Heart right ventricle (tissue), 16 donors: ENCODE measurements at regions not wholly inside any gene's neighbourhood (a gene's known extent, or its start where the extent isn't known, plus 50 kb on each side); places are given as distances from the start of the nearest gene placed in this dataset.

Experiments used
- ATAC-seq, 8 donors: fragments of 200-7000 bp; cut with Tn5 transposase; one replicate each; pipeline ENCODE4 v1.9.1; 2020; ENCODE audit warnings: mild to moderate bottlenecking in 8 of 8, moderate library complexity in 8 of 8, moderate number of reproducible peaks in 1 of 8
- DNase-seq, 2 donors: peaks; one replicate each; pipeline ENCODE4 v3.0.0-alpha.2; 2020
- H3K27ac ChIP-seq, 10 donors: fragments of 200-600 bp; sonication (generic) in 2 of 10; one replicate each; pipeline versions ENCODE4 v1.5.0 to v1.8.0; 2020 to 2022; ENCODE audit warnings: mild to moderate bottlenecking in 3 of 10
- H3K27me3 ChIP-seq, 7 donors: fragments of 200-600 bp; one replicate each; pipeline ENCODE4 v1.8.0; 2021 to 2022; ENCODE audit warnings: mild to moderate bottlenecking in 2 of 7
- H3K36me3 ChIP-seq, 9 donors: fragments of 200-600 bp; sonication (generic) in 1 of 9; one replicate each; pipeline versions ENCODE4 v1.5.0 to v1.8.0; 2020 to 2022; ENCODE audit warnings: mild to moderate bottlenecking in 2 of 9
- H3K4me1 ChIP-seq, 9 donors: fragments of 200-600 bp; sonication (generic) in 1 of 9; one replicate each; pipeline versions ENCODE4 v1.5.0 to v1.8.0; 2020 to 2022; ENCODE audit warnings: mild to moderate bottlenecking in 4 of 9
- H3K4me3 ChIP-seq, 10 donors: fragments of 200-600 bp; sonication (generic) in 2 of 10; one replicate each; pipeline versions ENCODE4 v1.5.0 to v1.8.0; 2020 to 2022; ENCODE audit warnings: mild to moderate bottlenecking in 7 of 10, moderate library complexity in 2 of 10
- H3K9me3 ChIP-seq, 11 donors: fragments of 200-600 bp in 10 of 11; sonication (generic) in 2 of 11; one replicate each; pipeline versions ENCODE4 v1.5.0 to v1.8.0; 2013 to 2022; ENCODE audit warnings: mild to moderate bottlenecking in 2 of 11, control low read depth in 1 of 11, moderate library complexity in 1 of 11
- WGBS, 2 donors: extraction: QIAGEN DNeasy Blood & Tissue Kit; methylation state at CpG; one replicate each; pipeline ENCODE4 v1.1.7; 2013; ENCODE audit warnings: inconsistent platforms in 1 of 2; 5-methylcytosine and 5-hydroxymethylcytosine counted together
- intact Hi-C, 10 donors: fragments of 100-400 bp; cut with DNase I; formaldehyde crosslinking; loops; one replicate each; pipeline versions ENCODE4 v1.11.1 to v1.14.2; 2022
- TF ChIP-seq, protein P1 (sequence below), 9 donors: fragments of 200-600 bp; sonication (generic) in 2 of 9; IDR thresholded peaks; one replicate each; pipeline versions ENCODE4 v1.5.0 to v1.8.0; 2021 to 2022; ENCODE audit warnings: antibody characterized with exemption in 9 of 9, mild to moderate bottlenecking in 5 of 9, moderate library complexity in 1 of 9
- donor health status: Arrhythmogenic right ventricular cardiomyopathy.
- donor health status: ischemic (EF 13 %, LVEDD 7.1; RV severe dilation, severe dysfunction).
- donor health status: healthy with polysubstance abuse.
- donor health status: DM: no; HTN: yes; CAD: no.
- donor health status: DM: no; HTN: no; CAD: no.
- donor health status: ischemic (EF 25% LVEDD 6.9; RV normal size, moderate dysfunction).
- donor health status: ischemic (EF 25% LVEDD 5.7; RV mildly dilated, moderate dysfunction).
- donor health status: healthy.
- donor health status: DM: yes; HTN: yes; CAD: no.
- donor health status: Ischemic cardiomyopathy.
- donor health status: ischemic (EF 35%, LVEDD 5.7; RV mildly dilated, moderate dysfunction).
- donor health status: nonischemic (EF 11% LVEDD 7.7; RV severe dilation, severe dysfunction).
- donor health status: DM: yes; HTN: yes; CAD: no.
- donor health status: PGD.
- donor health status: ischemic (EF 29% LVEDD 5.4; RV normal size, mild dysfunction).
- donor health status: nonischemic (EF 23%, LVEDD 6.1; RV moderate dilation, normal function).

DNA sequence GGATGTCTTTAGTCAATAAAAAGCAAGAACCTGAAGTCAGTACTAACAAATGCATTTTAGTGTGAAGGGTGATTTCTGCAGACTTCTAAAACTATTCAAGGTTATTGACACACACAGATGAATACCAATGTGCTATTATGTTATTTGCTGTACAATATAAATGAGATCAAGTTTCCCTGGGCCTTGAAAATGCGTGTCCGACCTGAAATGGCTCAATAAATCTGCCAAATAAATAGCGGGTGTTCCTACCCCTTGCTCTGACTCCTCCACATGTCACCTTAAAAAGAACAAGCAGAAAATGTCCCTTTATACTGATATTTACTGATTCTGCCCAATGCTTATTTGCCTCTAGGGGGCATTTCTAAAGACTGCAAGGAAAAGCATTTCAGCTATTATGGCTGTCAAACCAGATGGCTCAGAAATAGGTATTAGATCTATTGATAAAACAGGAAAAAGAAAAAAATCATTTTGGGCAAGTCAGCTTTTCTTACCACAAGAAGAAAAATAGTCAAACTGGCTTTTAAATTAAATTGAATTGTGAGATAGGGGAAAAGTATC lies 367.3 kb upstream of the KITLG start:
- Histone ChIP-seq H3K36me3 (no peaks in the 10 kb centered on the region), H3K27ac (peak overlapping the region in 5 of 10 donors; percentile 50 to 74 (median 59)), H3K4me3 (no peak overlapping the region), H3K9me3 (peaks cover 0 to 7% (median 0%) of the 10 kb centered on the region in 11 donors), H3K4me1 (peaks cover 0 to 52% (median 20%) of the 10 kb centered on the region in 9 donors), H3K27me3 (no peaks in the 10 kb centered on the region)
- 83 to 88% methylated on average over 3 of the region's 3 CpGs for WGBS, 2 donors
- DNase-seq = no peak
- intact Hi-C loops = no loop called here
- no peak for ATAC-seq
- TF ChIP-seq, protein P1, sequence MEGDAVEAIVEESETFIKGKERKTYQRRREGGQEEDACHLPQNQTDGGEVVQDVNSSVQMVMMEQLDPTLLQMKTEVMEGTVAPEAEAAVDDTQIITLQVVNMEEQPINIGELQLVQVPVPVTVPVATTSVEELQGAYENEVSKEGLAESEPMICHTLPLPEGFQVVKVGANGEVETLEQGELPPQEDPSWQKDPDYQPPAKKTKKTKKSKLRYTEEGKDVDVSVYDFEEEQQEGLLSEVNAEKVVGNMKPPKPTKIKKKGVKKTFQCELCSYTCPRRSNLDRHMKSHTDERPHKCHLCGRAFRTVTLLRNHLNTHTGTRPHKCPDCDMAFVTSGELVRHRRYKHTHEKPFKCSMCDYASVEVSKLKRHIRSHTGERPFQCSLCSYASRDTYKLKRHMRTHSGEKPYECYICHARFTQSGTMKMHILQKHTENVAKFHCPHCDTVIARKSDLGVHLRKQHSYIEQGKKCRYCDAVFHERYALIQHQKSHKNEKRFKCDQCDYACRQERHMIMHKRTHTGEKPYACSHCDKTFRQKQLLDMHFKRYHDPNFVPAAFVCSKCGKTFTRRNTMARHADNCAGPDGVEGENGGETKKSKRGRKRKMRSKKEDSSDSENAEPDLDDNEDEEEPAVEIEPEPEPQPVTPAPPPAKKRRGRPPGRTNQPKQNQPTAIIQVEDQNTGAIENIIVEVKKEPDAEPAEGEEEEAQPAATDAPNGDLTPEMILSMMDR (IDR thresholded peaks at IDR 0.05) = no peak

DNA sequence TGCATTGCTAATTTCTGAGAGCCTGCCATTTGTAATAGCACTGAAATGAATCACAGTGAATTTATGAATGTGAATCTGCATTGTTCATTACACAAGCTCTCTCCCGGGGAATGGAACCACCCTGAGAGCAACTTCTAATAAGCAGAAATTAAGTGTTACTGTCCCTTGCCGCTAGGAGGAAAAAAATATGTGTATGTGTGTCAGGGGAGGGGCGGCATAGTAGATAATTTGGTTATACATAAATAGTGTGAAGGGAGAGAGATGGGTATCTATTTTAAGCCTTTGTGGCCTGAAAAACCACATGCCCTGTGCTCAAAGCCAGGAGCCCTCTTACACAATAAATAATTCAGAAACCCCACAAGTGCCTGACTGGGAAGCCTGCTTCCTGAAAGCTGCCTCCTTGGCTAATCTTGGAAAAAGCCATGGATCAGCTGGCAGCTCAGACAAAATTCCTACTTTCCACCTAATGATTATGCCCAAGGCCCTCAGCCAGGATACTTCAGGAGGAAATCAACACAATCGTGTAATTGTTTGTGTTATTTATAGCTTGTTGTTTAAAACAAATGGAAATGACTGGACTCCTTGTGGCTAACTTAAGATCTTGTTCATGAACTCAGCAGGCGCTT lies 366.2 kb upstream of the KITLG start:
- intact Hi-C loops = no loop called here
- 40 to 49% methylated on average over 5 of the region's 5 CpGs for WGBS, 2 donors
- peaks cover 0 to 7% (median 0%) of the 10 kb centered on the region in 11 donors for H3K9me3 ChIP-seq
- DNase-seq (peak in 1 of 2 donors; percentile 48), ATAC-seq (peak; percentile 69 to 89 (median 76))
- H3K4me3 ChIP-seq = no peak overlapping the region
- TF ChIP-seq, protein P1 (IDR thresholded peaks at IDR 0.05) = peak in 2 of 9 donors; percentile 4 to 11
- H3K4me1 ChIP-seq = peaks cover 0 to 43% (median 16%) of the 10 kb centered on the region in 9 donors
- H3K27me3 ChIP-seq = no peaks in the 10 kb centered on the region
- no peaks in the 10 kb centered on the region for H3K36me3 ChIP-seq
- peak overlapping the region in 9 of 10 donors; percentile 30 to 74 (median 57) for H3K27ac ChIP-seq

DNA sequence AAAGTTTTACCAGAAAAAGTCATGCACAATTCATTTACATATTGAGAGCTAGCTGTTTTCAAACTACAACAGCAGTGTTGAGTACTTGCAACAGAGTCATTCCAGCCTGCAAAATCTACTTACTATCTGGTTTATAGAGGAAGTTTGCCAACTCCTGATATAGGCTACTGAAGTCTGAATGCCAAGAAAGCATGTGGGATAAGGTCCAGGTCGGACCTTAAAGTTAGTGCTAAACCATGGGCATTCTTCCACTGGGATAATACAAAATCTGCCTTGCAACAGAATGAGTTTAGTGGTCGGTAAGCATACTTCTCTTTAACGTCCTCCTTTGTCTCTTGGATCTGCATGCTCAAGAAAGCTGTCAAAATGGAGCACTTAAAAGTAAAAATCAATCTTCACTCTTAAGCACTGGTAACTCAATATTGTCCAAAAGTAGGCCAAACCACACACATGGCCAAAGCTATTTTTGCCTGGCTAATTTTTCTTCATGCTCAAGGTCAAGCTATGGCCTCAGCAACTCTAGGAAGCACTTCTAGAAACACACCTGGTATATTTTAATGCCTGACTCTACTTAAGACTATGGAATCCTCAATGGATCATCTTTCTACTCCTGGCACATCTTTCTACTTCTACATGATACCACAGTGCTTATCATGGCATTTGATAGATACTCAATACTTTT lies 364.9 kb upstream of the KITLG start:
- peak overlapping the region in 2 of 10 donors; percentile 19 to 50 for H3K27ac ChIP-seq
- peaks cover 0 to 43% (median 16%) of the 10 kb centered on the region in 9 donors for H3K4me1 ChIP-seq
- ATAC-seq (no peak), DNase-seq (no peak)
- H3K4me3 ChIP-seq = no peak overlapping the region
- TF ChIP-seq, protein P1 (IDR thresholded peaks at IDR 0.05) = no peak
- no peaks in the 10 kb centered on the region for H3K36me3 ChIP-seq
- H3K9me3 ChIP-seq = peaks cover 0 to 7% (median 0%) of the 10 kb centered on the region in 11 donors
- WGBS, 2 donors = 77 to 79% methylated on average over 3 of the region's 3 CpGs
- intact Hi-C loops = no loop called here
- no peaks in the 10 kb centered on the region for H3K27me3 ChIP-seq

DNA sequence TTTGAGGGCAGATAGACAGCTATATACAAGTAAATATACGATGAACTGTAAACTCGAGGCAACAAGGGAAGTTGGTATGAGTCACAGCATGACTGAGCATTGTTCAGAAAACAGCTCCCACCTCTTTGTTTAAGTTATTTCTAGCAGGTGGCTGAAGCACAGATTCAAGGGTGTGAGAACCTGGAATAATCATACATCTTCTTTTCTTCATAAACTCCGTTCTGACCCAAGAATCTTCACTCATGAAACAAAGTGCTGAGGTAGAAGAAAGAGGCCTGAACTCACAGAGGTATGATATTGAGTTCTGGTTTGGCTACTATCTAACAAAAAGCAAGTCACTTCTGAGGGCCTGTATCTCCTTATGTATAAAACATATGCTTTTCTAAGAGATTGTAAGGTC lies 364.1 kb upstream of the KITLG start:
- intact Hi-C loops = no loop called here

More for the DNA sequence above, 364.1 kb upstream of the KITLG start:
- Histone ChIP-seq H3K27me3 (no peaks in the 10 kb centered on the region), H3K4me3 (no peak overlapping the region), H3K27ac (peak overlapping the region in 3 of 10 donors; percentile 6 to 55 (median 14)), H3K4me1 (peaks cover 0 to 43% (median 16%) of the 10 kb centered on the region in 9 donors), H3K9me3 (peaks cover 0 to 2% (median 0%) of the 10 kb centered on the region in 11 donors), H3K36me3 (no peaks in the 10 kb centered on the region)
- DNase-seq (no peak), ATAC-seq (peak in 1 of 8 donors; percentile 36)
- WGBS, 2 donors = 58 to 61% methylated on average over 3 of the region's 3 CpGs
- TF ChIP-seq, protein P1 (IDR thresholded peaks at IDR 0.05) = no peak
